Trophoblast cell (in vitro differentiated cells and primary cell): ENCODE measurements at regions not wholly inside any gene's neighbourhood (a gene's known extent, or its start where the extent isn't known, plus 50 kb on each side); places are given as distances from the start of the nearest gene placed in this dataset.

ENCODE experiments used
- DNase-seq, 2 donors: peaks; one replicate each; pipeline ENCODE4 v3.0.0-alpha.2; 2016
- H2AFZ ChIP-seq: 2 replicates; pipeline ENCODE4 v1.6.1; 2013; ENCODE audit warnings: low read length, moderate library complexity, mild to moderate bottlenecking; ENCODE audit not compliant: insufficient read depth, poor library complexity
- H2AK5ac ChIP-seq: 2 replicates; pipeline ENCODE4 v1.6.1; 2013; ENCODE audit warnings: mild to moderate bottlenecking, low read length
- H2BK120ac ChIP-seq: 2 replicates; pipeline ENCODE4 v1.6.1; 2013; ENCODE audit warnings: low read length, mild to moderate bottlenecking, moderate library complexity; ENCODE audit not compliant: insufficient read depth, poor library complexity
- H2BK12ac ChIP-seq: 2 replicates; pipeline ENCODE4 v1.6.1; 2013; ENCODE audit warnings: mild to moderate bottlenecking, low read length, moderate library complexity
- H2BK5ac ChIP-seq: 2 replicates; pipeline ENCODE4 v1.6.1; 2013; ENCODE audit warnings: low read length, low read depth, moderate library complexity, mild to moderate bottlenecking; ENCODE audit not compliant: poor library complexity
- H3K14ac ChIP-seq: 2 replicates; pipeline ENCODE4 v1.6.1; 2013; ENCODE audit warnings: mild to moderate bottlenecking, low read length
- H3K18ac ChIP-seq: 2 replicates; pipeline ENCODE4 v1.6.1; 2013; ENCODE audit warnings: mild to moderate bottlenecking, low read length
- H3K23ac ChIP-seq: 2 replicates; pipeline ENCODE4 v1.6.1; 2013; ENCODE audit warnings: low read length
- H3K27ac ChIP-seq: 2 replicates; pipeline ENCODE4 v1.5.1; 2013; ENCODE audit warnings: low read depth, mild to moderate bottlenecking, inconsistent platforms, low read length, moderate library complexity
- H3K27me3 ChIP-seq: 2 replicates; pipeline ENCODE4 v1.6.1; 2013; ENCODE audit warnings: inconsistent platforms, mild to moderate bottlenecking, low read length, moderate library complexity; ENCODE audit not compliant: insufficient read depth
- H3K36me3 ChIP-seq, 2 experiments: 1 replicate in 1 of 2; 2 replicates in 1 of 2; pipeline ENCODE4 v1.6.1; 2013; ENCODE audit warnings: low read length in 2 of 2, mild to moderate bottlenecking in 2 of 2, moderate library complexity in 1 of 2; ENCODE audit not compliant: insufficient read depth in 2 of 2, control insufficient read depth in 1 of 2
- H3K4ac ChIP-seq: 2 replicates; pipeline ENCODE4 v1.6.1; 2013; ENCODE audit warnings: low read depth, mild to moderate bottlenecking, low read length, moderate library complexity
- H3K4me1 ChIP-seq, 2 experiments: 1 replicate in 1 of 2; 2 replicates in 1 of 2; pipeline ENCODE4 v1.6.1; 2013; ENCODE audit warnings: low read length in 2 of 2, mild to moderate bottlenecking in 2 of 2, moderate library complexity in 1 of 2; ENCODE audit not compliant: insufficient read depth in 2 of 2, control insufficient read depth in 1 of 2
- H3K4me2 ChIP-seq: 2 replicates; pipeline ENCODE4 v1.6.1; 2013; ENCODE audit warnings: inconsistent platforms, mild to moderate bottlenecking, low read length, moderate library complexity
- H3K4me3 ChIP-seq: 2 replicates; pipeline ENCODE4 v1.5.1; 2013; ENCODE audit warnings: mild to moderate bottlenecking, low read depth, low read length, inconsistent platforms
- H3K79me1 ChIP-seq: one replicate; pipeline ENCODE4 v1.6.1; 2013; ENCODE audit warnings: low read length
- H3K79me2 ChIP-seq: 2 replicates; pipeline ENCODE4 v1.6.1; 2013; ENCODE audit warnings: low read length, mild to moderate bottlenecking; ENCODE audit not compliant: control insufficient read depth, insufficient read depth, poor library complexity
- H3K9ac ChIP-seq: 2 replicates; pipeline ENCODE4 v1.6.1; 2013; ENCODE audit warnings: mild to moderate bottlenecking, low read length
- H3K9me3 ChIP-seq: 2 replicates; pipeline ENCODE4 v1.6.1; 2013; ENCODE audit warnings: low read depth, mild to moderate bottlenecking, control low read depth, inconsistent platforms, low read length; ENCODE audit not compliant: insufficient read depth
- H4K12ac ChIP-seq: 2 replicates; pipeline ENCODE4 v1.6.1; 2013; ENCODE audit warnings: low read depth, mild to moderate bottlenecking, low read length, moderate library complexity
- H4K8ac ChIP-seq: 2 replicates; pipeline ENCODE4 v1.6.1; 2013; ENCODE audit warnings: low read depth, mild to moderate bottlenecking, low read length, moderate library complexity
- H4K91ac ChIP-seq: one replicate; pipeline ENCODE4 v1.6.1; 2013; ENCODE audit warnings: low read depth, mild to moderate bottlenecking, low read length, moderate library complexity
- WGBS: extraction: QIAGEN DNeasy Blood & Tissue Kit; methylation state at CpG from one replicate; pipeline ENCODE4 v1.1.7; 2013; ENCODE audit warnings: missing lambda C conversion rate; ENCODE audit not compliant: insufficient read length, insufficient coverage; ENCODE audit errors: extremely low coverage; 5-methylcytosine and 5-hydroxymethylcytosine counted together

DNA sequence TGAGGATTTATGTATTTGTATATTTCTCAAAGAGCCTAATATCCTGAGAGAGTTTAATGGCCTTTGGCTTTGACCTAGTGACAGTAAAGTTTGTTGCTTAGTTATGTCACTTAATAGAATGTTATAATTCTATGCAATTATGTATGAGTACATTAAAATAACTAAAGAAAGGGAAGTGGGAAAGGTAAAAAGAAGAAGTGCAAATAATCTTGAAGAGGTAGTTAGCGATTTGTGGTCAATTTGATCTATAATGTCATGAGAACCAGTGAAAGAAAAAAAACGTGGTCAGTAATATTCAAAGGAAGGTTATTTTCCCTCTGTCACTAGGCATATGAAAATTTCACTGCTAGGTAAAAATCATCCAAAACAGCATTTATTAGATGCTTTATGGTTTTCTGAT, 143.4 kb upstream of the LSM8 start:
- H2AFZ ChIP-seq: no peak overlapping the region
- no peak overlapping the region for H2BK120ac ChIP-seq
- no peaks in the 10 kb centered on the region for H3K36me3 ChIP-seq
- H2AK5ac ChIP-seq: no peak overlapping the region
- H3K14ac ChIP-seq: no peak overlapping the region
- no peaks in the 10 kb centered on the region for H3K79me2 ChIP-seq
- H3K9ac ChIP-seq: no peak overlapping the region
- no peaks in the 10 kb centered on the region for H3K27me3 ChIP-seq
- H3K4me1 ChIP-seq: peaks cover 5 to 6% of the 10 kb centered on the region in 2 experiments
- H3K23ac ChIP-seq: no peak overlapping the region
- H3K79me1 ChIP-seq: peaks cover 10% of the 10 kb centered on the region
- WGBS: no CpG with 5 or more reads among the region's 2 CpGs
- H4K8ac ChIP-seq: no peak overlapping the region
- no peak overlapping the region for H3K4me2 ChIP-seq
- H4K12ac ChIP-seq: no peak overlapping the region
- no peaks in the 10 kb centered on the region for H3K9me3 ChIP-seq
- no peak for DNase-seq
- H2BK12ac ChIP-seq: no peak overlapping the region
- H4K91ac ChIP-seq: no peak overlapping the region
- H2BK5ac ChIP-seq: no peak overlapping the region
- no peak overlapping the region for H3K4me3 ChIP-seq
- no peak overlapping the region for H3K27ac ChIP-seq
- no peak overlapping the region for H3K4ac ChIP-seq
- H3K18ac ChIP-seq: no peak overlapping the region

DNA sequence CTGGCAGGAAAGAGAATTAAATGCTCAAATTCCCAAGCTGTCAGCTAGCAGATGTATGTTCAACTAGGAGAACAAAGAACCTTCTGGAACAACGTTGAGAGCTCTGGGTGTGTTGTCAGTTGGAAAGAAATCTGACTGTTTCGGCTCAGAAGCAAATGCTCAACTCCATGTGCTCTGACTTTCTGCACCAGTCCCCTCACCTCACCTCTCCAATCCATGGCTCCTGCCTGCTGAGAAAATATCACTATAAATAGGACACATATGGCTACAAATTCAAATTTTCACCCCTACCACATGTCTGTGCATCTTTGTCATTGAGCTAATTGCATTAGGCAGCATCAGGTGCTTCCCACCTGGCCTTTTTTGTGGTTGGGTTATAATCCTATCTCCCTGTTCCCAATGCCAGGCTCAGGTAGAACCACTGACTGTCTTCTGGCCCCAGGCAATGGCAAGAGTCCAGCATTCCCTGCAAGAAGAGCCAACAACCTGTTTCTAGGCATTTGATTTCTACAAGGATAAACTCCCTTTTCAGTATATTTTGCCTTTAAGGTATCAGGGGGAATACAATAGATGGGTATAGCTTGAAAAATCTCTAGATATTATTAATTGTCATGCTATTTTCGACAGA, 142.6 kb upstream of the LSM8 start:
- Histone ChIP-seq H2AFZ (no peak overlapping the region), H4K91ac (peak overlapping the region; percentile 90), H3K9me3 (no peaks in the 10 kb centered on the region), H3K14ac (peak overlapping the region; percentile 77), H2AK5ac (no peak overlapping the region), H4K8ac (peak overlapping the region; percentile 58), H3K18ac (peak overlapping the region; percentile 66), H3K23ac (no peak overlapping the region), H3K4me3 (no peak overlapping the region), H3K4me2 (no peak overlapping the region), H3K36me3 (no peaks in the 10 kb centered on the region), H3K79me1 (peaks cover 10% of the 10 kb centered on the region), H4K12ac (no peak overlapping the region), H3K79me2 (no peaks in the 10 kb centered on the region), H3K27me3 (no peaks in the 10 kb centered on the region), H3K27ac (peak overlapping the region; percentile 74), H3K4me1 (peaks cover 5 to 6% of the 10 kb centered on the region in 2 experiments), H2BK120ac (peak overlapping the region; percentile 97), H2BK12ac (peak overlapping the region; percentile 92), H3K9ac (no peak overlapping the region), H2BK5ac (peak overlapping the region; percentile 45), H3K4ac (peak overlapping the region; percentile 87)
- WGBS: no CpG with 5 or more reads among the region's 3 CpGs
- DNase-seq: peak in 1 of 2 donors; percentile 64

DNA sequence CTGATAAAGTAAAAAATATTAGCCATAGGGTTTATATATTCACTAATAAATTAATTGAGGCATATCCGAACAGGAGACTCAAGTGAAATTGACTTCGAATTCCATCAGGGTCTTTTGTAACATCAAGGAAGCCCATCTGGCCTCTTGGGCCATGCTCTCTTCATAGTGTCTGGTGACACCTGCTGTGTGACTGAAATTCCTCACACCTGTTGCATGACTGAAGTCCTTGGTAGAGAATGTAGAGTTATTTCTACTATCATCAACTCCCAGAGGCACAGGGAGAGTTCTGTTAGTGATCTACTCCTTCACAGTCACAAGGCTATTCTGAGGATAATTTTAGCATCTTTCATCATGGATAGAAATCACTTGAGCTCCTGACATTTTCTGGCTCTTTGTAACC, 138.3 kb upstream of the LSM8 start:
- H3K4me3 ChIP-seq: no peak overlapping the region
- H3K9me3 ChIP-seq: no peaks in the 10 kb centered on the region
- no peak overlapping the region for H3K14ac ChIP-seq
- H4K8ac ChIP-seq: no peak overlapping the region
- H4K12ac ChIP-seq: no peak overlapping the region
- no peak overlapping the region for H2AK5ac ChIP-seq
- H2BK5ac ChIP-seq: no peak overlapping the region
- H3K27me3 ChIP-seq: no peaks in the 10 kb centered on the region
- peaks cover 5 to 8% of the 10 kb centered on the region in 2 experiments for H3K4me1 ChIP-seq
- H3K79me2 ChIP-seq: no peaks in the 10 kb centered on the region
- H3K18ac ChIP-seq: no peak overlapping the region
- no peak overlapping the region for H3K4me2 ChIP-seq
- H3K36me3 ChIP-seq: no peaks in the 10 kb centered on the region
- no peak overlapping the region for H4K91ac ChIP-seq
- H2BK120ac ChIP-seq: no peak overlapping the region
- no peak overlapping the region for H3K9ac ChIP-seq
- no peak overlapping the region for H3K4ac ChIP-seq
- H3K79me1 ChIP-seq: peaks cover 11% of the 10 kb centered on the region
- no peak overlapping the region for H3K23ac ChIP-seq
- H3K27ac ChIP-seq: no peak overlapping the region
- whole genome bisulfite sequencing: no CpG with 5 or more reads among the region's 2 CpGs
- H2AFZ ChIP-seq: no peak overlapping the region
- no peak for DNase-seq
- no peak overlapping the region for H2BK12ac ChIP-seq

DNA sequence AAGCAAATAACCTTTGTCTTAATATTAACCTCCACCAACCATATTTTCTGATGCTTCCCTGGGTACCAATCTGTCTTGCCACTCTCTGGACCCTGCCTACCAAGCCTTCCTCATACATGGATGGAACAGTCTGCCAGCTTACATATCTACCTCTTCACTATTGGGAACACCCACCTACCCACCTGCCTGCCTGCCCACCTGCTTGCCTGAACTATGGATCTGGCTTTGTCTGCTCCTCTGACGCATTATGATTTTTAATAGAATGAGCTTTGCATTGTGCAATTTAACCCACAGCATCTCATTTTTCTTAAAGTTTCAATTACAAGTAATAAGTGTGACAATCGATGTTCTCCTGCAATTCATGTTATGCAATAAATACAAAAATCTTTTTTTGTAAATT, 137.9 kb upstream of the LSM8 start:
- no CpG with 5 or more reads among the region's 2 CpGs for WGBS
- H3K23ac ChIP-seq: no peak overlapping the region
- no peak overlapping the region for H3K4me3 ChIP-seq
- no peak overlapping the region for H3K9ac ChIP-seq
- no peaks in the 10 kb centered on the region for H3K79me2 ChIP-seq
- H4K8ac ChIP-seq: no peak overlapping the region
- H4K12ac ChIP-seq: no peak overlapping the region
- peak overlapping the region; percentile 8 for H2BK12ac ChIP-seq
- no peak overlapping the region for H3K4me2 ChIP-seq
- no peak overlapping the region for H2BK120ac ChIP-seq
- H3K4me1 ChIP-seq: peaks cover 5 to 7% of the 10 kb centered on the region in 2 experiments
- peaks cover 10% of the 10 kb centered on the region for H3K79me1 ChIP-seq
- no peaks in the 10 kb centered on the region for H3K36me3 ChIP-seq
- H3K4ac ChIP-seq: no peak overlapping the region
- H2AFZ ChIP-seq: no peak overlapping the region
- no peak overlapping the region for H3K18ac ChIP-seq
- H3K27me3 ChIP-seq: no peaks in the 10 kb centered on the region
- no peak overlapping the region for H2BK5ac ChIP-seq
- DNase-seq: no peak
- H2AK5ac ChIP-seq: no peak overlapping the region
- no peak overlapping the region for H3K14ac ChIP-seq
- no peaks in the 10 kb centered on the region for H3K9me3 ChIP-seq
- no peak overlapping the region for H4K91ac ChIP-seq
- H3K27ac ChIP-seq: no peak overlapping the region
